Keratinocyte (primary cell): ENCODE measurements at regions not wholly inside any gene's neighbourhood (a gene's known extent, or its start where the extent isn't known, plus 50 kb on each side); places are given as distances from the start of the nearest gene placed in this dataset.

Experiments
- CTCF ChIP-seq, 3 experiments: IDR thresholded peaks in 1 of 3; conservative IDR thresholded peaks in 1 of 3; optimal IDR thresholded peaks in 1 of 3; 2 replicates in 2 of 3; 3 replicates in 1 of 3; pipeline versions ENCODE3 to v1.5.1; 2011; ENCODE audit warnings: low read length in 3 of 3, mild to moderate bottlenecking in 3 of 3, moderate library complexity in 2 of 3, control low read depth in 1 of 3, inconsistent platforms in 1 of 3; ENCODE audit not compliant: insufficient read depth in 2 of 3; ENCODE audit errors: extremely low read depth in 1 of 3
- EZH2 ChIP-seq: IDR thresholded peaks from one replicate; pipeline ENCODE4 v1.6.1; 2012; ENCODE audit warnings: inconsistent platforms, mild to moderate bottlenecking, low read length, moderate library complexity

- no peak for TF ChIP-seq CTCF (optimal IDR thresholded peaks at IDR 0.05 in 1 of 3, IDR thresholded peaks at IDR 0.05 in 1 of 3, conservative IDR thresholded peaks at IDR 0.05 in 1 of 3; ENCODE audit: extremely low read depth in 1 of 3, insufficient read depth in 2 of 3, low read length in 3 of 3)
- TF ChIP-seq EZH2 = no peak
Measured at GRCh38 chr5:139740992-139741672, 54.5 kb upstream of the PSD2 start.
